Colonic mucosa (tissue), 4 donors: ENCODE measurements at regions not wholly inside any gene's neighbourhood (a gene's known extent, or its start where the extent isn't known, plus 50 kb on each side); places are given as distances from the start of the nearest gene placed in this dataset.

Experiments used
- DNase-seq: peaks from one replicate; pipeline ENCODE4 v3.0.0-alpha.2; 2020
- H3K27ac ChIP-seq: fragments of 200-600 bp; one replicate; pipeline ENCODE4 v1.8.0; 2021
- H3K27me3 ChIP-seq: fragments of 200-600 bp; one replicate; pipeline ENCODE4 v1.8.0; 2021
- H3K36me3 ChIP-seq: fragments of 200-600 bp; one replicate; pipeline ENCODE4 v1.8.0; 2021
- H3K4me1 ChIP-seq: fragments of 200-600 bp; one replicate; pipeline ENCODE4 v1.8.0; 2021; ENCODE audit warnings: mild to moderate bottlenecking
- H3K4me3 ChIP-seq: fragments of 200-600 bp; one replicate; pipeline ENCODE4 v1.8.0; 2021
- H3K9ac ChIP-seq, 2 donors: one replicate each; pipeline ENCODE4 v1.7.0; 2013; ENCODE audit warnings: control low read depth in 2 of 2, low read depth in 2 of 2, low read length in 2 of 2
- H3K9me3 ChIP-seq: fragments of 200-600 bp; one replicate; pipeline ENCODE4 v1.8.0; 2021
- CTCF ChIP-seq: fragments of 200-600 bp; IDR thresholded peaks from one replicate; pipeline ENCODE4 v1.8.0; 2022; ENCODE audit warnings: antibody characterized with exemption, mild to moderate bottlenecking
- intact Hi-C: fragments of 100-400 bp; cut with DNase I; formaldehyde crosslinking; loops from one replicate; pipeline ENCODE4 v1.14.1; 2022
- donor health status: healthy.
- donor health status: DM: no; HTN: no; CAD: no.
- donor health status: DM: no; HTN: no; CAD: no.

GRCh38 chr7:18416988-18417387 is 78.6 kb upstream of the HDAC9 start:
- no peak overlapping the region for H3K9ac ChIP-seq
- TF ChIP-seq CTCF: no peak
- no peak for DNase-seq
- no peak overlapping the region for H3K4me3 ChIP-seq
- H3K36me3 ChIP-seq: no peaks in the 10 kb centered on the region
- H3K27me3 ChIP-seq: no peaks in the 10 kb centered on the region
- H3K9me3 ChIP-seq: no peaks in the 10 kb centered on the region
- intact Hi-C loops: no loop called here
- no peaks in the 10 kb centered on the region for H3K4me1 ChIP-seq
- H3K27ac ChIP-seq: no peak overlapping the region

GRCh38 chr7:18419456-18419855 is 76.1 kb upstream of the HDAC9 start:
- H3K27me3 ChIP-seq: no peaks in the 10 kb centered on the region
- H3K36me3 ChIP-seq: no peaks in the 10 kb centered on the region
- H3K4me1 ChIP-seq: no peaks in the 10 kb centered on the region
- H3K27ac ChIP-seq: no peak overlapping the region
- intact Hi-C loops: no loop called here
- H3K9me3 ChIP-seq: no peaks in the 10 kb centered on the region
- no peak for TF ChIP-seq CTCF
- no peak overlapping the region for H3K4me3 ChIP-seq
- no peak overlapping the region for H3K9ac ChIP-seq
- DNase-seq: no peak

GRCh38 chr7:18420108-18420507 is 75.4 kb upstream of the HDAC9 start:
- Histone ChIP-seq H3K36me3 (no peaks in the 10 kb centered on the region), H3K9me3 (no peaks in the 10 kb centered on the region), H3K4me1 (no peaks in the 10 kb centered on the region), H3K27ac (no peak overlapping the region), H3K9ac (no peak overlapping the region), H3K4me3 (no peak overlapping the region), H3K27me3 (no peaks in the 10 kb centered on the region)
- no peak for DNase-seq
- intact Hi-C loops: no loop called here
- no peak for TF ChIP-seq CTCF

GRCh38 chr7:18420748-18421147 is 74.8 kb upstream of the HDAC9 start:
- Histone ChIP-seq H3K27ac (no peak overlapping the region), H3K4me3 (no peak overlapping the region), H3K9me3 (no peaks in the 10 kb centered on the region), H3K4me1 (no peaks in the 10 kb centered on the region), H3K27me3 (no peaks in the 10 kb centered on the region), H3K36me3 (no peaks in the 10 kb centered on the region), H3K9ac (no peak overlapping the region)
- intact Hi-C loops: no loop called here
- DNase-seq: no peak
- TF ChIP-seq CTCF: no peak

- H3K27ac ChIP-seq: no peak overlapping the region
- TF ChIP-seq CTCF: no peak
- H3K36me3 ChIP-seq: no peaks in the 10 kb centered on the region
- H3K9ac ChIP-seq: no peak overlapping the region
- DNase-seq: no peak
- intact Hi-C loops: no loop called here
- H3K27me3 ChIP-seq: no peaks in the 10 kb centered on the region
- H3K4me1 ChIP-seq: no peaks in the 10 kb centered on the region
- no peaks in the 10 kb centered on the region for H3K9me3 ChIP-seq
- no peak overlapping the region for H3K4me3 ChIP-seq
These were observed 74.1 kb upstream of the HDAC9 start for GRCh38 chr7:18421297-18422002.
